Esophagus squamous epithelium (tissue), 5 donors: ENCODE measurements at regions not wholly inside any gene's neighbourhood (a gene's known extent, or its start where the extent isn't known, plus 50 kb on each side); places are given as distances from the start of the nearest gene placed in this dataset.

Experiments
- DNase-seq: peaks from one replicate; lab custom pipeline; 2025; lab: John Stamatoyannopoulos, UW
- H3K27ac ChIP-seq, 4 donors: fragments of 200-600 bp; sonication (generic); one replicate each; pipeline ENCODE4 v1.5.1; 2016 to 2019; ENCODE audit warnings: mild to moderate bottlenecking in 1 of 4
- H3K27me3 ChIP-seq, 4 donors: fragments of 200-600 bp; sonication (generic); 1 replicate in 3 of 4; 2 replicates in 1 of 4; pipeline versions ENCODE4 v1.5.1 to v1.6.0; 2017 to 2021; ENCODE audit warnings: antibody characterized with exemption in 1 of 4
- H3K36me3 ChIP-seq, 3 donors: fragments of 200-600 bp; sonication (generic); one replicate each; pipeline ENCODE4 v1.5.1; 2016 to 2019
- H3K4me1 ChIP-seq, 3 donors: fragments of 200-600 bp; sonication (generic); one replicate each; pipeline ENCODE4 v1.5.1; 2017 to 2019
- H3K4me3 ChIP-seq, 4 donors: fragments of 200-600 bp; sonication (generic); 1 replicate in 3 of 4; 2 replicates in 1 of 4; pipeline ENCODE4 v1.5.1; 2016 to 2019; ENCODE audit warnings: mild to moderate bottlenecking in 2 of 4, moderate library complexity in 1 of 4
- H3K9me3 ChIP-seq, 3 donors: fragments of 200-600 bp; sonication (generic); one replicate each; pipeline ENCODE4 v1.5.1; 2016 to 2019
- CTCF ChIP-seq, 6 experiments: fragments of 450-650 bp in 4 of 6; fragments of 200-600 bp in 2 of 6; sonication (generic) in 2 of 6; IDR thresholded peaks; one replicate each; pipeline ENCODE4 v1.5.1; 2016 to 2019; ENCODE audit warnings: antibody characterized with exemption in 6 of 6, mild to moderate bottlenecking in 4 of 6, moderate library complexity in 4 of 6
- POLR2A ChIP-seq, 4 donors: fragments of 450-650 bp; IDR thresholded peaks; one replicate each; pipeline ENCODE4 v1.6.1; 2017; ENCODE audit warnings: antibody characterized with exemption in 4 of 4, mild to moderate bottlenecking in 4 of 4, moderate library complexity in 3 of 4
- WGBS, 2 donors: methylation state at CpG; one replicate each; pipeline ENCODE4 v1.1.5; 2018; 5-methylcytosine and 5-hydroxymethylcytosine counted together
- intact Hi-C: fragments of 100-400 bp; cut with DNase I; formaldehyde crosslinking; loops from one replicate; pipeline ENCODE4 v1.15.0; 2022
- donor health status: DM: yes; HTN: yes; CAD: no.

DNA sequence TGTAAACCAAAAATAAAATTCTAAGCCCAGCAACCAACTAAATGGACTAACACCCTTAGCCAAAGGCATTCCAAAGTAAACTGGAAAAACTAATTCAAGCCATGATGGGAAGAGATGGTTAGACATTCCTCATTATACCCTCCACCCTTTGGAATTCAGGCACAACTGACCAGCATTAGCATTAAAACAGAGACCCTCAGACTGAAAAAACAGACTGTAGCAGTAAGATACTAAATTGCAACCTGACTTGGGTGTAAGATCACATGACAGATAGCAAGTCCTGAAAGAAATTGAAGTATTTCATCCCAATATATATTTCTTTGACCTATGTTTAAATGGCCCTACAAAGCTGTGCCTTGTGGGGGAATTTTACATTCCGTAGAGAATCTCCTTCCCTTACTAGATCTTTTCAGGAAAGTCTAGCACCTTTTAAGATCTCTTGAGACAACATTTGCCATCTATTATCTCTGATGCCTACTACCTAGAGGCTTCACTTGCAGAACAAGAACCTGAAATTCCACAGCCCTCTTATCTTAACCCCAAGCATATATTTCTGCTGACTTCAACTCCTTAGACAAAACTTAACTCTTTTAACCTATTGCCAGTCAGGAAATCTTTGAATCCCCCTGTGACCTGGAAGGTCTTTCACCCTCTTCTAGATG is 750.2 kb upstream of the IGFBP3 start:
- H3K27me3 ChIP-seq: no peaks in the 10 kb centered on the region
- DNase-seq: no peak
- H3K36me3 ChIP-seq: no peaks in the 10 kb centered on the region
- no peaks in the 10 kb centered on the region for H3K4me1 ChIP-seq
- H3K27ac ChIP-seq: no peak overlapping the region
- H3K4me3 ChIP-seq: no peak overlapping the region
- no peak for TF ChIP-seq POLR2A (IDR thresholded peaks at IDR 0.05)
- no peak for TF ChIP-seq CTCF (IDR thresholded peaks at IDR 0.05)
- WGBS, 2 donors: 78 to 81% methylated on average over 1 of the region's 1 CpG
- no peaks in the 10 kb centered on the region for H3K9me3 ChIP-seq
- intact Hi-C loops: no loop called here

DNA sequence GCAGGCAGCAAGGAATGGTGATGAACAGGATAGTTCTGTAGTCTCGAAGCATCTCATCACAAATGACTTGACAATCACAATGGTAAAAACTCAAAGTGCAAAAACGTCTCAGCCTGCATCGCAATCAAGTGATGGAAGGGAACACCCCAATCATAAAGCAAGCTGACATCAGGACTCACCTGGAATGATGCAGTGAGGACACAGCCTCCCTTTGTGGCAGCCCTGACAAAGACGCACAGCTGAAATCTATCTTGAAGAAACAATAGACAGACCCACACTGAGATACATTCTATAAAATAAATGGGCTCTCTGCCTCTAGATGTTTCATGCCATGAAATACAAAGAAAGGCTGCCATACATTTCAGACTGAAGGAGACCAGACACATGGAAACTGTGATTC is 748.0 kb upstream of the IGFBP3 start:
- no peaks in the 10 kb centered on the region for H3K27me3 ChIP-seq
- intact Hi-C loops: no loop called here
- 82 to 90% methylated on average over 4 of the region's 4 CpGs for WGBS, 2 donors
- H3K4me1 ChIP-seq: no peaks in the 10 kb centered on the region
- H3K36me3 ChIP-seq: no peaks in the 10 kb centered on the region
- TF ChIP-seq CTCF (IDR thresholded peaks at IDR 0.05): no peak
- no peak for TF ChIP-seq POLR2A (IDR thresholded peaks at IDR 0.05)
- no peak for DNase-seq
- H3K27ac ChIP-seq: no peak overlapping the region
- H3K4me3 ChIP-seq: no peak overlapping the region
- no peaks in the 10 kb centered on the region for H3K9me3 ChIP-seq

DNA sequence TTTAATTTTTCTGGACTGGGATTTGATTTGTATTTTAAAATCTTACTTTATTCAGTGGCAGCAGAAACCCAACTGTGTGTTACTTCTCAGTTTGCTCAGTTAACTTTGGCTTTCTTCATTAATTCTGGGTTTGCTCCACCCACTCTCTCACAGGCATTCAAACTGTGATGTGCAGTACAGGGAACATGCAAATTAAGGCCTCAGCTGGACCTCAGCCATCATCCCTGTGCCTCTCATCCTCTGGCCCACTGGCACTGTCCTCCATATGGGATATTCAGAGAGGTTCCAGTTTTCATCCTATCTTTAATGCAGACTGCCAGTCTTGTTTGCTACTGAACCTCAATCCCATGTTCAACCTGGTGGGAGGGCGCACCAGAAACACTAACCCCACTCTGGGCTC is 743.4 kb upstream of the IGFBP3 start:
- no peak for DNase-seq
- peaks cover 0 to 11% (median 0%) of the 10 kb centered on the region in 3 donors for H3K4me1 ChIP-seq

GRCh38 chr7:46663025-46663424 is 742.0 kb upstream of the IGFBP3 start:
- peaks cover 0 to 11% (median 0%) of the 10 kb centered on the region in 3 donors for H3K4me1 ChIP-seq
- H3K4me3 ChIP-seq: no peak overlapping the region
- no peaks in the 10 kb centered on the region for H3K9me3 ChIP-seq
- TF ChIP-seq CTCF (IDR thresholded peaks at IDR 0.05): no peak
- no peak for TF ChIP-seq POLR2A (IDR thresholded peaks at IDR 0.05)
- intact Hi-C loops: no loop called here
- no peak overlapping the region for H3K27ac ChIP-seq
- H3K27me3 ChIP-seq: no peaks in the 10 kb centered on the region
- H3K36me3 ChIP-seq: no peaks in the 10 kb centered on the region
- DNase-seq: no peak
- 62 to 65% methylated on average over 3 of the region's 3 CpGs for WGBS, 2 donors

More for the DNA sequence above, 743.4 kb upstream of the IGFBP3 start:
- Histone ChIP-seq H3K27me3 (no peaks in the 10 kb centered on the region), H3K9me3 (no peaks in the 10 kb centered on the region), H3K36me3 (no peaks in the 10 kb centered on the region), H3K4me3 (no peak overlapping the region), H3K27ac (no peak overlapping the region)
- TF ChIP-seq CTCF (IDR thresholded peaks at IDR 0.05) (no peak), POLR2A (IDR thresholded peaks at IDR 0.05) (no peak)
- intact Hi-C loops: no loop called here
- WGBS, 2 donors: 100% methylated on average over 1 of the region's 1 CpG; no CpG with 5 or more reads in 1 of the 2 donors

GRCh38 chr7:46661431-46661830 is 740.4 kb upstream of the IGFBP3 start:
- Histone ChIP-seq H3K27me3 (no peaks in the 10 kb centered on the region), H3K4me1 (peaks cover 0 to 11% (median 0%) of the 10 kb centered on the region in 3 donors), H3K27ac (no peak overlapping the region), H3K9me3 (no peaks in the 10 kb centered on the region), H3K36me3 (no peaks in the 10 kb centered on the region), H3K4me3 (no peak overlapping the region)
- DNase-seq: no peak
- intact Hi-C loops: no loop called here
- TF ChIP-seq CTCF (IDR thresholded peaks at IDR 0.05) (no peak), POLR2A (IDR thresholded peaks at IDR 0.05) (no peak)
- 33 to 53% methylated on average over 1 to 4 of the region's 4 CpGs for WGBS, 2 donors
